Astrocyte (in vitro differentiated cells and primary cell): ENCODE measurements at regions not wholly inside any gene's neighbourhood (a gene's known extent, or its start where the extent isn't known, plus 50 kb on each side); places are given as distances from the start of the nearest gene placed in this dataset.

ENCODE experiments used
- DNase-seq: peaks from one replicate; pipeline ENCODE4 v3.0.0-alpha.2; 2010; ENCODE audit warnings: low read depth
- FAIRE-seq: peaks from 2 replicates; lab custom pipeline; 2011; peaks lifted over from hg19 to GRCh38; lab: Jason Lieb, UNC
- H2AFZ ChIP-seq: 2 replicates; pipeline ENCODE4 v1.6.0; 2012; ENCODE audit warnings: low read depth, low read length, inconsistent platforms
- H3K27ac ChIP-seq: 2 replicates; pipeline ENCODE4 v1.5.1; 2011; ENCODE audit warnings: low read depth, low read length, inconsistent platforms
- H3K27me3 ChIP-seq: 2 replicates; pipeline ENCODE4 v1.6.0; 2011; ENCODE audit warnings: low read length, inconsistent platforms; ENCODE audit not compliant: insufficient read depth
- H3K36me3 ChIP-seq: 2 replicates; pipeline ENCODE4 v1.5.1; 2011; ENCODE audit warnings: low read length, inconsistent platforms; ENCODE audit not compliant: insufficient read depth
- H3K4me1 ChIP-seq: 2 replicates; pipeline ENCODE4 v1.5.1; 2011; ENCODE audit warnings: low read length, inconsistent platforms; ENCODE audit not compliant: insufficient read depth
- H3K4me2 ChIP-seq: 2 replicates; pipeline ENCODE4 v1.6.0; 2012; ENCODE audit warnings: low read length, inconsistent platforms
- H3K4me3 ChIP-seq: 2 replicates; pipeline ENCODE4 v1.5.1; 2011; ENCODE audit warnings: low read depth, mild to moderate bottlenecking, low read length, inconsistent platforms; ENCODE audit not compliant: insufficient read depth
- H3K79me2 ChIP-seq: 2 replicates; pipeline ENCODE4 v1.6.0; 2012; ENCODE audit warnings: mild to moderate bottlenecking, low read length, inconsistent platforms; ENCODE audit not compliant: insufficient read depth
- H3K9ac ChIP-seq: 2 replicates; pipeline ENCODE4 v1.6.0; 2012; ENCODE audit warnings: mild to moderate bottlenecking, low read length, inconsistent platforms
- H3K9me3 ChIP-seq: 2 replicates; pipeline ENCODE4 v1.5.1; 2012; ENCODE audit warnings: low read depth, mild to moderate bottlenecking, low read length, inconsistent platforms; ENCODE audit not compliant: insufficient read depth
- H4K20me1 ChIP-seq: 2 replicates; pipeline ENCODE4 v1.6.0; 2012; ENCODE audit warnings: low read length, inconsistent platforms; ENCODE audit not compliant: insufficient read depth
- H3K27ac Mint-ChIP-seq: one replicate; pipeline ENCODE4 v1.8.0; 2021; ENCODE audit warnings: mild to moderate bottlenecking, mixed read lengths; ENCODE audit not compliant: unreplicated experiment
- H3K27me3 Mint-ChIP-seq: one replicate; pipeline ENCODE4 v1.8.0; 2021; ENCODE audit warnings: low read depth, mixed read lengths; ENCODE audit not compliant: unreplicated experiment
- H3K36me3 Mint-ChIP-seq: one replicate; pipeline ENCODE4 v1.8.0; 2021; ENCODE audit warnings: low read depth, mixed read lengths; ENCODE audit not compliant: unreplicated experiment
- H3K4me1 Mint-ChIP-seq: one replicate; pipeline ENCODE4 v1.8.0; 2021; ENCODE audit warnings: low read depth, mixed read lengths; ENCODE audit not compliant: unreplicated experiment
- H3K4me3 Mint-ChIP-seq: one replicate; pipeline ENCODE4 v1.8.0; 2021; ENCODE audit warnings: mild to moderate bottlenecking, moderate library complexity, mixed read lengths; ENCODE audit not compliant: unreplicated experiment
- H3K9me3 Mint-ChIP-seq: one replicate; pipeline ENCODE4 v1.8.0; 2021; ENCODE audit warnings: mild to moderate bottlenecking, mixed read lengths; ENCODE audit not compliant: unreplicated experiment
- EZH2 ChIP-seq: IDR thresholded peaks from 2 replicates; pipeline ENCODE4 v1.6.1; 2012; ENCODE audit warnings: mild to moderate bottlenecking, low read length, inconsistent platforms; ENCODE audit not compliant: insufficient read depth
- TF ChIP-seq, protein P1 (sequence below): IDR thresholded peaks from 2 replicates; pipeline ENCODE4 v1.5.1; 2011; ENCODE audit warnings: low read depth, mild to moderate bottlenecking, inconsistent platforms, low read length, moderate library complexity; ENCODE audit not compliant: insufficient read depth

DNA sequence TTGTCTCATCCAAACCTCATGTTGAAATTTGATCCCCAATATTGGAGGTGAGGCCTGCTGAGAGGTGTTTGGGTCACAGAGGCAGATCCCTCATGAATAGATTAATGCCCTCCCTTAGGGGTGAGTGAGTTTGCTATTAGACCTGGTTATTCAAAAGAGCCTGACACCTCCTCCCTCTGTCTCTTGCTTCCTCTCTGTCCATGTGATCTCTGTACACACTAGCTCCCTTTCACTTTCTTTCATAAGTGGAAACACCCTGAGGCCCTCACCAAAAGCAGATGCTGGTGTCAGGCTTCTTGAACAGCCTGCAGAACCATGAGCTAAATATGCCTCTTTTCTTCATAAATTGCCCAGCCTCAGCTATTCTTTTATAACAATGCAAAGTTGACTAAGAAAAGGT is 447.1 kb downstream of the MDFIC start:
- Histone ChIP-seq H3K4me1 (no peaks in the 10 kb centered on the region), H3K27ac (no peak overlapping the region), H3K9me3 (no peaks in the 10 kb centered on the region), H2AFZ (no peak overlapping the region), H3K79me2 (no peaks in the 10 kb centered on the region), H3K4me3 (no peak overlapping the region), H3K4me2 (no peak overlapping the region), H3K36me3 (no peaks in the 10 kb centered on the region), H4K20me1 (no peaks in the 10 kb centered on the region), H3K27me3 (no peaks in the 10 kb centered on the region), H3K9ac (no peak overlapping the region)
- Mint-ChIP-seq H3K27me3 (no peaks in the 10 kb centered on the region), H3K4me3 (no peak overlapping the region), H3K27ac (no peak overlapping the region), H3K36me3 (no peaks in the 10 kb centered on the region), H3K9me3 (no peaks in the 10 kb centered on the region), H3K4me1 (no peaks in the 10 kb centered on the region)
- no peak for FAIRE-seq
- TF ChIP-seq EZH2 = no peak
- TF ChIP-seq, protein P1, sequence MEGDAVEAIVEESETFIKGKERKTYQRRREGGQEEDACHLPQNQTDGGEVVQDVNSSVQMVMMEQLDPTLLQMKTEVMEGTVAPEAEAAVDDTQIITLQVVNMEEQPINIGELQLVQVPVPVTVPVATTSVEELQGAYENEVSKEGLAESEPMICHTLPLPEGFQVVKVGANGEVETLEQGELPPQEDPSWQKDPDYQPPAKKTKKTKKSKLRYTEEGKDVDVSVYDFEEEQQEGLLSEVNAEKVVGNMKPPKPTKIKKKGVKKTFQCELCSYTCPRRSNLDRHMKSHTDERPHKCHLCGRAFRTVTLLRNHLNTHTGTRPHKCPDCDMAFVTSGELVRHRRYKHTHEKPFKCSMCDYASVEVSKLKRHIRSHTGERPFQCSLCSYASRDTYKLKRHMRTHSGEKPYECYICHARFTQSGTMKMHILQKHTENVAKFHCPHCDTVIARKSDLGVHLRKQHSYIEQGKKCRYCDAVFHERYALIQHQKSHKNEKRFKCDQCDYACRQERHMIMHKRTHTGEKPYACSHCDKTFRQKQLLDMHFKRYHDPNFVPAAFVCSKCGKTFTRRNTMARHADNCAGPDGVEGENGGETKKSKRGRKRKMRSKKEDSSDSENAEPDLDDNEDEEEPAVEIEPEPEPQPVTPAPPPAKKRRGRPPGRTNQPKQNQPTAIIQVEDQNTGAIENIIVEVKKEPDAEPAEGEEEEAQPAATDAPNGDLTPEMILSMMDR = no peak
- DNase-seq = no peak

DNA sequence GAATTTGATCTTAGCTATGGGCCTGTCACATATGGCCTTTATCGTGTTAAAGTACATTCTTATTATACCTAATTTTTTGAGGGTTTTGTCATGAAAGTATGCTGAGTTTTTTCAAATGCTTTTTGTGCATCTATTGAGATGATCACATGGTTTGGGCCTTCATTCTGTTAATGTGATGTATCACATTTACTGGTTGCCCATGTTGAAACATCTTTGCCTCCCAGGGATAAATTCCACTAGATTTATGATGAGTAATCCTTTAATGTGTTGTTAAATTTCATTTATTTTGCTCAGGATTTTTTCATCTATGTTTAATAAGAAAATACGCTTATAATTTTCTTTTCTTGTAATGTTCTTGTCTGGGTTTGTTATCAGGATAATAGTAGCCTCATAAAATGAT is 442.0 kb downstream of the MDFIC start:
- Mint-ChIP-seq H3K4me3 (no peak overlapping the region), H3K4me1 (no peaks in the 10 kb centered on the region), H3K27me3 (no peaks in the 10 kb centered on the region), H3K9me3 (no peaks in the 10 kb centered on the region), H3K27ac (no peak overlapping the region), H3K36me3 (no peaks in the 10 kb centered on the region)
- H3K27ac ChIP-seq = no peak overlapping the region
- H3K4me3 ChIP-seq = no peak overlapping the region
- H4K20me1 ChIP-seq = no peaks in the 10 kb centered on the region
- no peaks in the 10 kb centered on the region for H3K36me3 ChIP-seq
- no peaks in the 10 kb centered on the region for H3K27me3 ChIP-seq
- TF ChIP-seq, protein P1 = no peak
- no peak for TF ChIP-seq EZH2
- H3K79me2 ChIP-seq = no peaks in the 10 kb centered on the region
- no peak overlapping the region for H2AFZ ChIP-seq
- FAIRE-seq = no peak
- no peaks in the 10 kb centered on the region for H3K9me3 ChIP-seq
- no peak overlapping the region for H3K9ac ChIP-seq
- DNase-seq = no peak
- no peaks in the 10 kb centered on the region for H3K4me1 ChIP-seq
- no peak overlapping the region for H3K4me2 ChIP-seq

DNA sequence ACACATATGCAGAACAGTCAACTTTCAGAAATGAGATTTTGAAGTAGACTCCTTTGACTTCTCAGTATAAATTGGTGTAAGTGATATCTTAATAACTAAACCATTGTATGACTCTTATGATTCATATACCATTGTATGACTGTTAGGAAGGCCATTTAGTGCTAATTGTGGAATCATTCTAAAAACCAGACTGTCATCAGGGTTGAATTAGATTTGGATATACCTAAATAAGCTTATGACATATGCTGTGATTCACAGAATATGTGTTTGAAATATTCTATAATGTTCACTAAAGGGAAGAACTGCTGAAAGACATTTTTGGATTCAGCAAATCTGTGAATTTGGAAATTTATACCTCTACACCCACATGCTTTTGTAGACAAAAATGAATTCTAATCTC is 438.1 kb downstream of the MDFIC start:
- FAIRE-seq = no peak
- H4K20me1 ChIP-seq = no peaks in the 10 kb centered on the region

More for the DNA sequence above, 438.1 kb downstream of the MDFIC start:
- H2AFZ ChIP-seq = no peak overlapping the region
- no peaks in the 10 kb centered on the region for H3K4me1 Mint-ChIP-seq
- no peaks in the 10 kb centered on the region for H3K4me1 ChIP-seq
- no peaks in the 10 kb centered on the region for H3K27me3 ChIP-seq
- no peak overlapping the region for H3K4me2 ChIP-seq
- TF ChIP-seq EZH2 = no peak
- TF ChIP-seq, protein P1 = no peak
- H3K27ac Mint-ChIP-seq = no peak overlapping the region
- H3K36me3 Mint-ChIP-seq = no peaks in the 10 kb centered on the region
- no peaks in the 10 kb centered on the region for H3K9me3 ChIP-seq
- no peaks in the 10 kb centered on the region for H3K79me2 ChIP-seq
- no peak overlapping the region for H3K27ac ChIP-seq
- H3K9ac ChIP-seq = no peak overlapping the region
- no peaks in the 10 kb centered on the region for H3K9me3 Mint-ChIP-seq
- H3K36me3 ChIP-seq = no peaks in the 10 kb centered on the region
- no peak overlapping the region for H3K4me3 ChIP-seq
- peak; percentile 8 for DNase-seq
- no peak overlapping the region for H3K4me3 Mint-ChIP-seq
- H3K27me3 Mint-ChIP-seq = no peaks in the 10 kb centered on the region
